ENCODE measurements at regions not wholly inside any gene's neighbourhood (a gene's known extent, or its start where the extent isn't known, plus 50 kb on each side); places are given as distances from the start of the nearest gene placed in this dataset.

- BruUV-seq (replicated peaks): no TSS peak
- no peaks in the 10 kb centered on the region for H3K4me1 ChIP-seq
- no peak for DNase-seq
- intact Hi-C loops (cut with micrococcal nuclease; ENCODE audit: unreplicated experiment): no loop called here
- ChIA-PET CTCF (no interaction called here), POLR2A (no interaction called here)
- Mint-ChIP-seq H3K9me3 (ENCODE audit: unreplicated experiment) (no peaks in the 10 kb centered on the region), H3K4me1 (ENCODE audit: low read depth, unreplicated experiment) (no peaks in the 10 kb centered on the region), H3K27me3 (ENCODE audit: insufficient read depth, unreplicated experiment) (peaks cover 3% of the 10 kb centered on the region), H3K27ac (ENCODE audit: unreplicated experiment) (no peak overlapping the region), H3K4me3 (ENCODE audit: unreplicated experiment) (no peak overlapping the region), H3K36me3 (ENCODE audit: insufficient read depth, unreplicated experiment) (no peaks in the 10 kb centered on the region)
- no peaks in the 10 kb centered on the region for H3K27me3 ChIP-seq (replicated peaks; ENCODE audit: control insufficient read depth, insufficient read depth, low read length)
- H3K36me3 ChIP-seq (ENCODE audit: control insufficient read depth, insufficient read depth, low read length): no peaks in the 10 kb centered on the region
- H3K9me3 ChIP-seq: 0 out of 2 replicates have a peak, but pooled peaks cover 3% of the 10 kb centered on the region
- H3K4me3 ChIP-seq (ENCODE audit: low read depth, low read length): no peak overlapping the region
- no peak for TF ChIP-seq CTCF (IDR thresholded peaks at IDR 0.05; ENCODE audit: insufficient read depth in 1 of 2, low read depth in 1 of 2, low read length in 1 of 2, severe bottlenecking in 1 of 2, unreplicated experiment in 1 of 2)
Observed at GRCh38 chr13:39226359-39226758, 188.1 kb downstream of the NHLRC3 start.

- H3K4me3 ChIP-seq (ENCODE audit: low read depth, low read length): no peak overlapping the region
- Mint-ChIP-seq H3K4me3 (ENCODE audit: unreplicated experiment) (no peak overlapping the region), H3K9me3 (ENCODE audit: unreplicated experiment) (no peaks in the 10 kb centered on the region), H3K4me1 (ENCODE audit: low read depth, unreplicated experiment) (no peaks in the 10 kb centered on the region), H3K27me3 (ENCODE audit: insufficient read depth, unreplicated experiment) (peaks cover 12% of the 10 kb centered on the region), H3K27ac (ENCODE audit: unreplicated experiment) (no peak overlapping the region), H3K36me3 (ENCODE audit: insufficient read depth, unreplicated experiment) (no peaks in the 10 kb centered on the region)
- no peaks in the 10 kb centered on the region for H3K36me3 ChIP-seq (ENCODE audit: control insufficient read depth, insufficient read depth, low read length)
- intact Hi-C loops (cut with micrococcal nuclease; ENCODE audit: unreplicated experiment): no loop called here
- DNase-seq: no peak
- POLR2A ChIA-PET: no interaction called here
- no TSS peak for BruUV-seq (replicated peaks)
- no peaks in the 10 kb centered on the region for H3K4me1 ChIP-seq
- CTCF ChIA-PET: no interaction called here
- H3K27me3 ChIP-seq (replicated peaks; ENCODE audit: control insufficient read depth, insufficient read depth, low read length): no peaks in the 10 kb centered on the region
- no peak for TF ChIP-seq CTCF (IDR thresholded peaks at IDR 0.05; ENCODE audit: insufficient read depth in 1 of 2, low read depth in 1 of 2, low read length in 1 of 2, severe bottlenecking in 1 of 2, unreplicated experiment in 1 of 2)
- H3K9me3 ChIP-seq: no peaks in the 10 kb centered on the region
Observed at GRCh38 chr13:39232401-39232980, 194.2 kb downstream of the NHLRC3 start.

- CTCF ChIA-PET: no interaction called here
- Histone ChIP-seq H3K27me3 (replicated peaks; ENCODE audit: control insufficient read depth, insufficient read depth, low read length) (no peaks in the 10 kb centered on the region), H3K4me1 (no peaks in the 10 kb centered on the region), H3K36me3 (ENCODE audit: control insufficient read depth, insufficient read depth, low read length) (no peaks in the 10 kb centered on the region), H3K9me3 (no peaks in the 10 kb centered on the region), H3K4me3 (ENCODE audit: low read depth, low read length) (no peak overlapping the region)
- H3K4me3 Mint-ChIP-seq (ENCODE audit: unreplicated experiment): no peak overlapping the region
- intact Hi-C loops (cut with micrococcal nuclease; ENCODE audit: unreplicated experiment): no loop called here
- no peaks in the 10 kb centered on the region for H3K4me1 Mint-ChIP-seq (ENCODE audit: low read depth, unreplicated experiment)
- H3K27ac Mint-ChIP-seq (ENCODE audit: unreplicated experiment): no peak overlapping the region
- BruUV-seq (replicated peaks): no TSS peak
- H3K9me3 Mint-ChIP-seq (ENCODE audit: unreplicated experiment): no peaks in the 10 kb centered on the region
- peaks cover 16% of the 10 kb centered on the region for H3K27me3 Mint-ChIP-seq (ENCODE audit: insufficient read depth, unreplicated experiment)
- POLR2A ChIA-PET: no interaction called here
- TF ChIP-seq CTCF (IDR thresholded peaks at IDR 0.05; ENCODE audit: insufficient read depth in 1 of 2, low read depth in 1 of 2, low read length in 1 of 2, severe bottlenecking in 1 of 2, unreplicated experiment in 1 of 2): no peak
- no peak for DNase-seq
- no peaks in the 10 kb centered on the region for H3K36me3 Mint-ChIP-seq (ENCODE audit: insufficient read depth, unreplicated experiment)
Observed at GRCh38 chr13:39232999-39233398, 194.7 kb downstream of the NHLRC3 start.

Data from Caco-2 (cell line).